Right lung (tissue), 2 donors: ENCODE measurements at regions not wholly inside any gene's neighbourhood (a gene's known extent, or its start where the extent isn't known, plus 50 kb on each side); places are given as distances from the start of the nearest gene placed in this dataset.

ENCODE experiments used
- DNase-seq, 2 donors: peaks; one replicate each; pipeline ENCODE4 v3.0.0-alpha.2; 2013

GRCh38 chr11:15539645-15540044 lies 424.9 kb downstream of the INSC start:
- no peak for DNase-seq

DNA sequence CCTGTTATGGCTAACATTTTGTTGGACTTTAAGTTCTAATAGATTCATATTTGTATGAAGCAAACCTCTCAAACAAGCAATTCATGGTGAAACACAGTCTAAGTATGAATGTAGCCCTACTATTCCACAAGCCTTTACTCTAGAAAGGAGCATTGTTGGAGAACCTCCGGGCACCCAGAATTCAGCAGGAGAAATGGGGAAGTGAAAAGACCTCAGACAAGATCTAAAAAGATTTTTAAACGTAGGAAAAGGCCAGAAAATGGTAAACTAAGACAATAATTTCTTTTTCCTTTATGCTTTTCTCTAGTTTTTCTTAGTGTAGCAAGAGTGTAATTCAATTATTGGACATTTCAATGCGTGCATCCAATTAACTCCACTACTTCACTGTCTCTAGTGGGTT lies 426.4 kb downstream of the INSC start:
- DNase-seq: no peak

GRCh38 chr11:15544353-15544752 lies 429.6 kb downstream of the INSC start:
- no peak for DNase-seq

DNA sequence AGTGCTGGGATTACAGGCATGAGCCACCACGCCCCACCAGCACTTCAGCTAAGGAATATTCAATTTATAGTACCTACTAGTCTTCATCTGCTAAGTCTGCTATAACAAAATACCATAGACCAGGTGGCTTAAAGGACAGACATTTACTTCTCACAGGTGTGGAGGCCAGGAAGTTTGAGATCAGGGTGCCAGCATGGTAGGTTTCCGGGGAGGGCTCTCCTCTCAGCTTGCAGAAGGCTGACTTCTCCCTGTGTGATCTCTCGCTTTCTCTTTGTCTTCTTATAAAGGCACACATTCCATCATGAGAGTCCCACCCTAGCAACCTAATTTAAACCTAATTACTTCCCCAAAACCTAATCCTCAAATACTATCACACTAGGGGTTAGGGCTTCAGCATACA lies 433.0 kb downstream of the INSC start:
- no peak for DNase-seq

DNA sequence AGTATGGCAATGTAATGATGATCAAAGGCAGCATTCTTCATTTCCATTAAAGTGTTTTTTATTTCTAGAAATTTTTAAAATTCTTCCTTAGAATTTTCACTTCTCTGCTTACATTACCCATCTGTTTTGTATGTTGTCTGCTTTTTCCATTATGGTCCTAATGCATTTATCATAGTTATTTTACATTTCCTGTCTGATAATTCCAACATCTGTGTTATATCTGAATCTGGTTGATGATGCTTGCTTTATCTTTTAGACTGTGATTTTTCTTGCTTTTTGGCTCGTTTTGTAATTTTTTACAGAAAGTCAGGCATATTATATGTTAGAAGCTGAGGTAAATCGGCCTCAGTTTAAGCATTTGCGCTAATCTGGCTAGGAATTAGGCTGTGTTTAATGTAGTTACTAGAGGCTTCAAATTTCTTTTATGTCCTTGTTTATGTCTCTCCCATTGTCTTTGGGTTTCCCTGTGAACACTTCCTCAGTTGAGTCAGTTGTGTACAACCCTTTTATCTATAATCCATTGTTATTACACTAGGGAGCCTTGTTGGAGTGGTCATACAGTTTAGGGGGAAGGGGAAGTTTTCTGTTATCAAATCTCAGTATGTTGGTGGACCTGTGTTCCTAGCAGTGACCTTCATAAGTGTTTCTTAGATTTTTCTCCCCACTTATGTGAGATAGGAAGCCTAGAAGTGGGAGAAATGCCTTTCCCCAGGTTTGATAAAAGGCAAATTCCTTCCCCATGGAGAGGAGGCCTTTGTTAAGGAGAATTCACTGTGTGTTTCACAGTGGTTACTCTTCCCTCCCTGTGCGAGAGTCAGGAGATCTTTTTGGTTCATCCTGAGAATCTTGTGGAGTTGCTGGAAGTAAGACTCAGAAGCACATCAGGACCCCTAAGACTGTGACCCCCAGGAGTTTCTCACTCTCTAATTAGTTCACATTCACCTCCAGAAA lies 437.5 kb downstream of the INSC start:
- no peak for DNase-seq

DNA sequence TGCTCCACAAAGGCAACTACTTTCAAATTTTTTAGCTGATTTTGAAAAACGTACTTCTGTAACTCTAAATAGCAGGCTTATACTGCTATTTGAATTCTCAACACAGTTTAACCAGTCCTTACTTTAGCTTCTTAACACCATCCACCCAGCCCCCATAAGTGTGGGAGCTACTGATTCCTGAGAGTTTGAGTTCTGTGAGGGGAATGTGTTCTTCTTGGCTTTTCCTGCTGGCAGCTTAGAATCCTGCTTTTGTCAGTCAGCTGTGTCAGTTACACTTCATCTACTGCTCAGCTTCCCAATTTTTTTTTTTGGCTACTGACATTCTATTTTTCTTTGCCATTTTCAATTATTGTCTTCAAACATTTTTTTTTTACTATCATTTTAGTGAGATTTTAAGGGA lies 440.4 kb downstream of the INSC start:
- no peak for DNase-seq

DNA sequence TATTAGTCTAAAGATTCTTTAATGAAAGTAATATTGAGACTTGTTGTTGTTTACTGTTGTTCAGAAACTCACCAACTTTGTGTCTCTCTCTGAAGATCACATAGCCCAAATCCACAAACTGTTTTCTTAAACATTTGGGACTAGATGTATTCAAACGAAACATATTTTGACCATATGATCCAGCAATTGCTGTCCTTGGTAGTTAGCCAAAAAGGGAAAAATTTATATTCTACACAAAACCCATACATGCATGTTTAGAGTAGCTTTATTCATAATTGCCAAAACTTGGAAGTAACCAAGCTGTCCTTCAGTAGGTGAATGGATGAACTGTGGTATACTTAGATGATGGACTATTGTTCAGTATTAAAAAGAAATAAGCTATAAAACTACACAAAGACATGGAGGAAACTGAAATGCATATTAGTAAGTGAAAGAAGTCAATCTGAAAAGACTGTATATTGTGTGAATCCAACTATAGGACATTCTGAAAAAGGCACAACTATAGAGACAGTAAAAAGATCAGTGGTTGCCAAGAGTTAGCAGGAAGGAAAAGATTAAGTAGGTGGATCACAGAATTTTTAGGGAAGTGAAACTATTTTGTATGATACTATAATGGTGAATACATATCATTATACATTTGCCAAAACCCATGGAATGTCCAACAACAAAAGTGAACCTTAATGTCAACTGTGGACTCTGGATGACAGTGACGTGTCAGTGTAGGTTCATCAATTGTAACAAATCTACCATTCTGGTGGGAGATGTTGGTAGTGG lies 442.9 kb downstream of the INSC start:
- no peak for DNase-seq

DNA sequence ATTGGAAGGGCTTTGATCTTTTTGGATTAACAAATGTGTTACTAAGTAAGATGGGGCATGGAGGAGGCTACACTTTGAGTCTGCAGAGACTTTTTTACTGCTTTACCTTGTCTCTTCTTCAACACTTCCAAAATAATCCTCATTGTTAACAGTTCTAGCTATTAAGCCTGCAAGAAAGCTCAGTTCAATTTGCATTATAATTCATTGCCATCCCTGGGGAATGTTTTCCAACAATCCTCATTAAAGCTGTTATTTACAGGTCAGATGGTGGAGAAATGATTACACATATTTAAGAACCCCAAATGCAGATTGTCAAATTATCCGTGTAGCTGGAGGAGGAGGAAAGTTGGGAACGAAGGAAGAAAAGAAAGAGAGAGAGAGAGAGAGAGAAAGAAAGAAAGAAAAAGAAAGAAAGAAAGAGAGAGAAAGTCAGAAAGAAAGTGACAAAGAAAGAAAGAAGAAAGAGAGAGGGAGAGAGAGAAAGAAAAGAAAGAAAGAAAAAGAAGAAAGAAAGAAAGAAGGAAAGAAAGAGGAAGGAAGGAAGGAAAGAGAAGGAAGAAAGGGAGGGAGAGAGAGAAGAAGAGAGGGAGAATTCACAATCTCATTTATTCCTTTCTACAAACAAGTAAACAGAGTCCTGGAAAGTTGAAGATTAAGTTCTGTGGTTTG lies 443.9 kb downstream of the INSC start:
- DNase-seq: no peak

DNA sequence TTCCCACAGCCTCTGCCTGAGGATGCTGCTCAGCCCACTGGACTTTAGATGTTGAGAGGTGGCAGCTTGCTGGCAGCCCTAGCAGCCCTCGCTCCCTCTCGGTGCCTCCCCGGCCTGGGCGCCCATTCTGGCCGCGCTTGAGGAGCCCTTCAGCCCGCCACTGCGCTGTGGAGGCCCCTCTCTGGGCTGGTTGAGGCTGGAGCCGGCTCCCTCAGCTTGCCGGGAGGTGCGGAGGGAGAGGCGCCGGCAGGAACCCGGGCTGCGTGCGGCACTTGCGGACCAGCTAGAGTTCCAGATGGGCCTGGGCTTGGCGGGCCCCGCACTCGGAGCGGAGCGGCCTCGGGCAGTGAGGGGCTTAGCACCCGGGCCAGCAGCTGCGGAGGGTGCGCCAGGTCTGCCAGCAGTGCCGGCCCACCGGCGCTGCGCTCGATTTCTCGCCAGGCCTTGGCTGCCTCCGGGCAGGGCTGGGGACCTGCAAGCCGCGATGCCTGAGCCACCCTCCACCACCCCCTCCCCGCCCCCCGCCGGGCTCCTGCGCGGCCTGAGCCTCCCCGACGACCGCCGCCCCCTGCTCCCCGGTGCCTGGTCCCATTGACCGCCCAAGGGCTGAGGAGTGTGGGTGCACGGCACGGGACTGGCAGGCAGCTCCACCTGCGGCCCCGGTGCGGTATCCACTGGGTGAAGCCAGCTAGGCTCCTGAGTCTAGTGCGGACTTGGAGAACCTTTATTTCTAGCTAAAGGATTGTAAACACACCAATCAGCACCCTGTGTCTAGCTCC lies 446.2 kb downstream of the INSC start:
- DNase-seq: no peak

DNA sequence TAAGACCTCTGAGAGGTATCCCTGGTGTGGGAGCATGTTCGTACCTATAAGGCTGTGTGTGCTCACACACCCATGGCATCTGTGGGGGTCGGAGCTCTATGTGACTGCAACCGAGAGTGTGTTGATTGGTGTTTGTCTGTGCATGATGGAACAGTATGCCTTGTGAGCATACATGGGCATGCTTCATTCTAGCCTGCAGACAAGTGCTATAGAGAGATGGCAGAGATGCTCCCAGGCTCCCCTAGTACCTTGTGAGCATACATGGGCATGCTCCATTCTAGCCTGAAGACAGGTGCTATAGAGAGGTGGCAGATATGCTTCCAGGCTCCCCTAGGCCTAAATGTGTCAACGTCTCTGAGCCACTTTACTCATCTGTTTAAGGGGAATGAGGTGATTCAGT lies 447.5 kb downstream of the INSC start:
- DNase-seq: no peak

DNA sequence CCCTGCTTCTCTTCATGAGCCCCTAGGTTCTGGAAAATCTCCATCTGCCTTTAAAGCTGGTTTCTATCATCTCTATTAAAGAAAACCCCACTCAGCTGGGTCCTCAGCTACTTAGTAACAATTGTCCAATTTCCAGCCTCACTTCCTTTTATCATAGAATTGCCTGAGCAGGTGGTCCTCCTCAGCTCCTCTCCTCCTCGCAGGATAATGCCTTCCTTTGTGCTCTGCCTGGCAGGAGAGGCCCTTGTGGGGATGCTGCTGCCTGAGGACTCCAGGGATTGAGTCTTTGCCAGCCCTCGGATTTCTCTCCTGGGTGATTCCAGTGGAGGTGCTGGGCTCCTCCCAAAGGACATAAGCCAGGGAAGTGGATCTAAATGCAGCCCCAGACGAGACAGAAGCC lies 448.3 kb downstream of the INSC start:
- DNase-seq: no peak

GRCh38 chr11:15565880-15566279 lies 451.2 kb downstream of the INSC start:
- DNase-seq: no peak

GRCh38 chr11:15568440-15568839 lies 453.7 kb downstream of the INSC start:
- no peak for DNase-seq

DNA sequence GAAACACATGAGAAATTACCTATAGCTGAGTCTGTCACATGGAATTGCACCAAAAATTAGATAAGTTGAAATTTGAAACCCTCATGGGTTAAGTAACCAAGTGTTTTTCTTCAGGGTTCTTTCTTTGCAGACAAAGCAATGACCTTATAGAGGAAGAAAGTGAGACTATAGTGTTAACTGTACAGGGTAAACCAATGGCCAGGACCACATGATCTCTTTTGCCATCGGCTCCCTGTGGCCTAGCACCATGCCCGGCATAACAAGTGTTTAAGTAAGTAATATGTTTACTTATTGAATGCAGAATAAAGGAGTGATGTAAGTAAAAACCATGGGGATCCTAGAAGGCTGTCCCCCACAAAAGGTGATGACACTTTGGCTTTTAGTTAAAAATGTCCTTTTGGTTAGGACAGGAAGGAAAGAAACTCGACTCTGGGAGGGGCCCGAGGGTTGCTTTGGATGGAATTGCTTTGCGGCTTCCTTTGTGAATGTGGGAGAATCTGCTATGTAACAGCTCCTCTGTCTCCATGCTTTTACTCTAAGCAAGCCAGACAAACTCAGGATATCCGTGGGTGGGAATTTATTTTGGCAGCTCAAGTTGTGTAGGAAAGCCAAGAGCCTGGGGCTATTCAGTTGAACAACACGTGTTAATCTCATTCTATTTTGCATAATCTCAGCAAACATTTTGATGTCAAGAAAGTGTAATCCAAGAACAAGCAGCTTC lies 454.7 kb downstream of the INSC start:
- peak; percentile 17 to 32 for DNase-seq

GRCh38 chr11:15575409-15575808 lies 460.7 kb downstream of the INSC start:
- DNase-seq: no peak

- DNase-seq: no peak
Observed at GRCh38 chr11:15576769-15577168, 462.0 kb downstream of the INSC start.

- no peak for DNase-seq
Observed at GRCh38 chr11:15577519-15577918, 462.8 kb downstream of the INSC start.

DNA sequence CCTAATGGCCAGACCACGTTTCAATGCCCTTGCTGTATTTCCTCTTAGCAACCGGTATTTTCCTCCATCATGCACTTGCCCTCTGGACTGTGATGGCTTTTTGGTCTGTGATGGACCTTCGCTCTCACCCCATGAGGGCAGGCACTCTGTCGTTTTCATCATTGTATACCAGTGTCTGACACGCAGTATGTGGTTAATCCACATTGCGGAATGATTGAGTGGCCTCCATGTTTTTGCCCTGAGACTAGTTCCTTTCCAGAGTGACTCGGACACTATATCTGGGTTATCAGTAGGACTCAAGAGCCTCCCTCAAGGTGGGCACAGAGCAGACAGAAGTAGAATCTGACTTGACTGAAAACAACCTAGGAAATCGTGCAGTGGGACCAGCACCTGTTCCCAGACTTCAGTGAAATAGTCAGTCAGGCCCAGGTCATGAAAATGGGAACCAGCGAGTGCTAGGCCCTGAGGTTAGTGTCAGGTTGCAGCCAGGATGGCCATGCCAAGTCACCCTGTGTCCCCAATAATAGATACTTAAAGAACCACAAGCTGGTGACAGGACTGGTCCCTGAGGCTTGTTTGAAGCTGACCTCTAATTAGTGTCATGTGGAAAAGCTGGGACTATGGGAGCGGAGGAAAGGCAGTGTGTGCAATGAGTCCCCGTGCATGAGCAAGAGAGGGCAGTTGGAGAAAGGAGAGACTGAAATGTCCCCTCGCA lies 464.7 kb downstream of the INSC start:
- DNase-seq: no peak

GRCh38 chr11:15580056-15580774 lies 465.5 kb downstream of the INSC start:
- DNase-seq: no peak

GRCh38 chr11:15580775-15581095 lies 466.0 kb downstream of the INSC start:
- DNase-seq: no peak
